ENCODE measurements at regions not wholly inside any gene's neighbourhood (a gene's known extent, or its start where the extent isn't known, plus 50 kb on each side); places are given as distances from the start of the nearest gene placed in this dataset.

GRCh38 chr5:2461701-2462691 lies 289.5 kb downstream of the IRX2 start:
- no peak overlapping the region for H3K9ac ChIP-seq (ENCODE audit: low read length)
- H3K27ac ChIP-seq (ENCODE audit: low read depth, low read length), result no peak overlapping the region
- H3K9me3 ChIP-seq (ENCODE audit: low read length), result no peaks in the 10 kb centered on the region
- no peak overlapping the region for H3K4me3 ChIP-seq (ENCODE audit: low read depth in 1 of 2, low read length in 2 of 2)
- H3K27me3 ChIP-seq (ENCODE audit: control insufficient read depth in 1 of 2, insufficient read depth in 2 of 2, low read length in 2 of 2), result no peaks in the 10 kb centered on the region
- H3K36me3 ChIP-seq (ENCODE audit: insufficient read depth, low read length), result no peaks in the 10 kb centered on the region
- H3K4me1 ChIP-seq (ENCODE audit: insufficient read depth, low read length), result no peaks in the 10 kb centered on the region

- no peak overlapping the region for H3K27ac ChIP-seq (ENCODE audit: low read depth, low read length)
- no peak overlapping the region for H3K9ac ChIP-seq (ENCODE audit: low read length)
- H3K9me3 ChIP-seq (ENCODE audit: low read length), result no peaks in the 10 kb centered on the region
- H3K27me3 ChIP-seq (ENCODE audit: control insufficient read depth in 1 of 2, insufficient read depth in 2 of 2, low read length in 2 of 2), result no peaks in the 10 kb centered on the region
- no peaks in the 10 kb centered on the region for H3K36me3 ChIP-seq (ENCODE audit: insufficient read depth, low read length)
- no peak overlapping the region for H3K4me3 ChIP-seq (ENCODE audit: low read depth in 1 of 2, low read length in 2 of 2)
- no peaks in the 10 kb centered on the region for H3K4me1 ChIP-seq (ENCODE audit: insufficient read depth, low read length)
Measured at GRCh38 chr5:2460098-2460497, 291.4 kb downstream of the IRX2 start.

- no peaks in the 10 kb centered on the region for H3K9me3 ChIP-seq (ENCODE audit: low read length)
- H3K27ac ChIP-seq (ENCODE audit: low read depth, low read length), result no peak overlapping the region
- H3K9ac ChIP-seq (ENCODE audit: low read length), result no peak overlapping the region
- no peaks in the 10 kb centered on the region for H3K27me3 ChIP-seq (ENCODE audit: control insufficient read depth in 1 of 2, insufficient read depth in 2 of 2, low read length in 2 of 2)
- H3K4me3 ChIP-seq (ENCODE audit: low read depth in 1 of 2, low read length in 2 of 2), result no peak overlapping the region
- no peaks in the 10 kb centered on the region for H3K36me3 ChIP-seq (ENCODE audit: insufficient read depth, low read length)
- no peaks in the 10 kb centered on the region for H3K4me1 ChIP-seq (ENCODE audit: insufficient read depth, low read length)
Measured at GRCh38 chr5:2459251-2459650, 292.2 kb downstream of the IRX2 start.

- Histone ChIP-seq H3K36me3 (ENCODE audit: insufficient read depth, low read length) (no peaks in the 10 kb centered on the region), H3K27ac (ENCODE audit: low read depth, low read length) (no peak overlapping the region), H3K4me3 (ENCODE audit: low read depth in 1 of 2, low read length in 2 of 2) (no peak overlapping the region), H3K27me3 (ENCODE audit: control insufficient read depth in 1 of 2, insufficient read depth in 2 of 2, low read length in 2 of 2) (no peaks in the 10 kb centered on the region), H3K4me1 (ENCODE audit: insufficient read depth, low read length) (no peaks in the 10 kb centered on the region), H3K9me3 (ENCODE audit: low read length) (no peaks in the 10 kb centered on the region), H3K9ac (ENCODE audit: low read length) (no peak overlapping the region)
Measured at GRCh38 chr5:2455878-2456277, 295.6 kb downstream of the IRX2 start.

- Histone ChIP-seq H3K9ac (ENCODE audit: low read length) (no peak overlapping the region), H3K4me1 (ENCODE audit: insufficient read depth, low read length) (no peaks in the 10 kb centered on the region), H3K9me3 (ENCODE audit: low read length) (no peaks in the 10 kb centered on the region), H3K27me3 (ENCODE audit: control insufficient read depth in 1 of 2, insufficient read depth in 2 of 2, low read length in 2 of 2) (no peaks in the 10 kb centered on the region), H3K36me3 (ENCODE audit: insufficient read depth, low read length) (no peaks in the 10 kb centered on the region), H3K4me3 (ENCODE audit: low read depth in 1 of 2, low read length in 2 of 2) (no peak overlapping the region), H3K27ac (ENCODE audit: low read depth, low read length) (no peak overlapping the region)
Measured at GRCh38 chr5:2454876-2455275, 296.6 kb downstream of the IRX2 start.

- no peak overlapping the region for H3K9ac ChIP-seq (ENCODE audit: low read length)
- H3K27ac ChIP-seq (ENCODE audit: low read depth, low read length), result no peak overlapping the region
- no peaks in the 10 kb centered on the region for H3K27me3 ChIP-seq (ENCODE audit: control insufficient read depth in 1 of 2, insufficient read depth in 2 of 2, low read length in 2 of 2)
- H3K36me3 ChIP-seq (ENCODE audit: insufficient read depth, low read length), result no peaks in the 10 kb centered on the region
- H3K4me3 ChIP-seq (ENCODE audit: low read depth in 1 of 2, low read length in 2 of 2), result no peak overlapping the region
- H3K4me1 ChIP-seq (ENCODE audit: insufficient read depth, low read length), result no peaks in the 10 kb centered on the region
- no peaks in the 10 kb centered on the region for H3K9me3 ChIP-seq (ENCODE audit: low read length)
Measured at GRCh38 chr5:2453781-2454180, 297.7 kb downstream of the IRX2 start.

- H3K9me3 ChIP-seq (ENCODE audit: low read length), result no peaks in the 10 kb centered on the region
- no peak overlapping the region for H3K9ac ChIP-seq (ENCODE audit: low read length)
- no peak overlapping the region for H3K27ac ChIP-seq (ENCODE audit: low read depth, low read length)
- H3K4me1 ChIP-seq (ENCODE audit: insufficient read depth, low read length), result no peaks in the 10 kb centered on the region
- H3K36me3 ChIP-seq (ENCODE audit: insufficient read depth, low read length), result no peaks in the 10 kb centered on the region
- H3K27me3 ChIP-seq (ENCODE audit: control insufficient read depth in 1 of 2, insufficient read depth in 2 of 2, low read length in 2 of 2), result no peaks in the 10 kb centered on the region
- H3K4me3 ChIP-seq (ENCODE audit: low read depth in 1 of 2, low read length in 2 of 2), result no peak overlapping the region
Measured at GRCh38 chr5:2451100-2451499, 300.4 kb downstream of the IRX2 start.

GRCh38 chr5:2442496-2443354 lies 308.8 kb downstream of the IRX2 start:
- H3K4me3 ChIP-seq (ENCODE audit: low read depth in 1 of 2, low read length in 2 of 2), result no peak overlapping the region
- no peaks in the 10 kb centered on the region for H3K9me3 ChIP-seq (ENCODE audit: low read length)
- H3K27ac ChIP-seq (ENCODE audit: low read depth, low read length), result no peak overlapping the region
- H3K36me3 ChIP-seq (ENCODE audit: insufficient read depth, low read length), result no peaks in the 10 kb centered on the region
- no peak overlapping the region for H3K9ac ChIP-seq (ENCODE audit: low read length)
- H3K27me3 ChIP-seq (ENCODE audit: control insufficient read depth in 1 of 2, insufficient read depth in 2 of 2, low read length in 2 of 2), result peaks cover 0 to 3% of the 10 kb centered on the region in 2 donors
- H3K4me1 ChIP-seq (ENCODE audit: insufficient read depth, low read length), result no peaks in the 10 kb centered on the region

GRCh38 chr5:2441495-2442180 lies 309.8 kb downstream of the IRX2 start:
- Histone ChIP-seq H3K27ac (ENCODE audit: low read depth, low read length) (no peak overlapping the region), H3K27me3 (ENCODE audit: control insufficient read depth in 1 of 2, insufficient read depth in 2 of 2, low read length in 2 of 2) (peaks cover 0 to 3% of the 10 kb centered on the region in 2 donors), H3K4me3 (ENCODE audit: low read depth in 1 of 2, low read length in 2 of 2) (no peak overlapping the region), H3K4me1 (ENCODE audit: insufficient read depth, low read length) (no peaks in the 10 kb centered on the region), H3K36me3 (ENCODE audit: insufficient read depth, low read length) (no peaks in the 10 kb centered on the region), H3K9me3 (ENCODE audit: low read length) (no peaks in the 10 kb centered on the region), H3K9ac (ENCODE audit: low read length) (no peak overlapping the region)

- H3K9ac ChIP-seq (ENCODE audit: low read length), result no peak overlapping the region
- no peaks in the 10 kb centered on the region for H3K4me1 ChIP-seq (ENCODE audit: insufficient read depth, low read length)
- peaks cover 0 to 3% of the 10 kb centered on the region in 2 donors for H3K27me3 ChIP-seq (ENCODE audit: control insufficient read depth in 1 of 2, insufficient read depth in 2 of 2, low read length in 2 of 2)
- no peaks in the 10 kb centered on the region for H3K9me3 ChIP-seq (ENCODE audit: low read length)
- H3K36me3 ChIP-seq (ENCODE audit: insufficient read depth, low read length), result no peaks in the 10 kb centered on the region
- H3K4me3 ChIP-seq (ENCODE audit: low read depth in 1 of 2, low read length in 2 of 2), result no peak overlapping the region
- no peak overlapping the region for H3K27ac ChIP-seq (ENCODE audit: low read depth, low read length)
Measured at GRCh38 chr5:2439608-2440007, 311.9 kb downstream of the IRX2 start.

GRCh38 chr5:2433086-2433485 lies 318.4 kb downstream of the IRX2 start:
- Histone ChIP-seq H3K27me3 (ENCODE audit: control insufficient read depth in 1 of 2, insufficient read depth in 2 of 2, low read length in 2 of 2) (peaks cover 0 to 4% of the 10 kb centered on the region in 2 donors), H3K9ac (ENCODE audit: low read length) (no peak overlapping the region), H3K4me1 (ENCODE audit: insufficient read depth, low read length) (no peaks in the 10 kb centered on the region), H3K36me3 (ENCODE audit: insufficient read depth, low read length) (no peaks in the 10 kb centered on the region), H3K9me3 (ENCODE audit: low read length) (no peaks in the 10 kb centered on the region), H3K4me3 (ENCODE audit: low read depth in 1 of 2, low read length in 2 of 2) (no peak overlapping the region), H3K27ac (ENCODE audit: low read depth, low read length) (no peak overlapping the region)
